AG04449 (cell line): ENCODE measurements at regions not wholly inside any gene's neighbourhood (a gene's known extent, or its start where the extent isn't known, plus 50 kb on each side); places are given as distances from the start of the nearest gene placed in this dataset.

Source experiments
- CTCF ChIA-PET: fragments of 350-600 bp; formaldehyde crosslinking; extraction: SDS; loops from one replicate; lab custom pipeline; 2021; ENCODE audit warnings: antibody characterized with exemption; lab: Yijun Ruan, JAX
- POLR2A ChIA-PET: fragments of 400-600, 350-600 bp; formaldehyde crosslinking; extraction: SDS; loops from one replicate; lab custom pipeline; 2020; ENCODE audit warnings: antibody characterized with exemption, inconsistent platforms; lab: Yijun Ruan, JAX
- DNase-seq: peaks from one replicate; pipeline ENCODE4 v3.0.0-alpha.2; 2010; ENCODE audit warnings: low read depth, low spot score
- H3K4me3 ChIP-seq: 2 replicates; pipeline ENCODE4 v1.5.1; 2011; ENCODE audit warnings: low read depth, mild to moderate bottlenecking, control low read depth, low read length
- CTCF ChIP-seq: IDR thresholded peaks from one replicate; pipeline ENCODE4 v1.5.1; 2011; ENCODE audit warnings: mild to moderate bottlenecking, moderate library complexity, low read length, control low read depth, inconsistent platforms; ENCODE audit not compliant: insufficient read depth; ENCODE audit errors: missing control alignments

- TF ChIP-seq CTCF = no peak
- no peak overlapping the region for H3K4me3 ChIP-seq
- POLR2A ChIA-PET = no interaction called here
- DNase-seq = no peak
- CTCF ChIA-PET = no interaction called here
Observed at GRCh38 chr15:95922431-95922830, 408.1 kb upstream of the NR2F2 start.

- H3K4me3 ChIP-seq = no peak overlapping the region
- POLR2A ChIA-PET = no interaction called here
- CTCF ChIA-PET = no interaction called here
- no peak for DNase-seq
- no peak for TF ChIP-seq CTCF
Observed at GRCh38 chr15:95923792-95924191, 406.7 kb upstream of the NR2F2 start.

- POLR2A ChIA-PET = no interaction called here
- TF ChIP-seq CTCF = no peak
- DNase-seq = no peak
- no peak overlapping the region for H3K4me3 ChIP-seq
- CTCF ChIA-PET = no interaction called here
Observed at GRCh38 chr15:95928822-95929221, 401.7 kb upstream of the NR2F2 start.

GRCh38 chr15:95929232-95929846 lies 401.2 kb upstream of the NR2F2 start:
- DNase-seq = no peak
- H3K4me3 ChIP-seq = no peak overlapping the region
- POLR2A ChIA-PET = no interaction called here
- no peak for TF ChIP-seq CTCF
- CTCF ChIA-PET = no interaction called here

GRCh38 chr15:95930659-95931375 lies 399.7 kb upstream of the NR2F2 start:
- CTCF ChIA-PET = no interaction called here
- DNase-seq = no peak
- no peak overlapping the region for H3K4me3 ChIP-seq
- no peak for TF ChIP-seq CTCF
- POLR2A ChIA-PET = no interaction called here

GRCh38 chr15:95931619-95932018 lies 398.9 kb upstream of the NR2F2 start:
- no peak overlapping the region for H3K4me3 ChIP-seq
- no peak for TF ChIP-seq CTCF
- DNase-seq = no peak
- POLR2A ChIA-PET = no interaction called here
- CTCF ChIA-PET = no interaction called here
